ENCODE measurements at regions not wholly inside any gene's neighbourhood (a gene's known extent, or its start where the extent isn't known, plus 50 kb on each side); places are given as distances from the start of the nearest gene placed in this dataset.
A peak's percentile ranks its signal among the peaks of the same experiment; 100 is the strongest.

GRCh38 chr6:18527836-18528743, 140.9 kb downstream of the RNF144B start:
- no peak overlapping the region for H3K4me3 ChIP-seq (ENCODE audit: low read depth, low read length)
- DNase-seq (ENCODE audit: low read depth), result peak; percentile 20
- TF ChIP-seq POLR2A (IDR thresholded peaks at IDR 0.05; ENCODE audit: extremely low read depth, insufficient read length) (no peak), MYC (IDR thresholded peaks at IDR 0.05; ENCODE audit: low read depth, low read length) (no peak), MAX (IDR thresholded peaks at IDR 0.05; ENCODE audit: low read depth, low read length) (no peak), CTCF (IDR thresholded peaks at IDR 0.05; ENCODE audit: low read depth, low read length) (no peak)

GRCh38 chr6:18530201-18530600, 143.1 kb downstream of the RNF144B start:
- H3K4me3 ChIP-seq (ENCODE audit: low read depth, low read length), result no peak overlapping the region
- TF ChIP-seq CTCF (IDR thresholded peaks at IDR 0.05; ENCODE audit: low read depth, low read length), result no peak
- TF ChIP-seq MYC (IDR thresholded peaks at IDR 0.05; ENCODE audit: low read depth, low read length), result no peak
- TF ChIP-seq POLR2A (IDR thresholded peaks at IDR 0.05; ENCODE audit: extremely low read depth, insufficient read length), result no peak
- TF ChIP-seq MAX (IDR thresholded peaks at IDR 0.05; ENCODE audit: low read depth, low read length), result no peak
- DNase-seq (ENCODE audit: low read depth), result no peak

- no peak overlapping the region for H3K4me3 ChIP-seq (ENCODE audit: low read depth, low read length)
- no peak for TF ChIP-seq POLR2A (IDR thresholded peaks at IDR 0.05; ENCODE audit: extremely low read depth, insufficient read length)
- TF ChIP-seq MYC (IDR thresholded peaks at IDR 0.05; ENCODE audit: low read depth, low read length), result no peak
- no peak for TF ChIP-seq MAX (IDR thresholded peaks at IDR 0.05; ENCODE audit: low read depth, low read length)
- TF ChIP-seq CTCF (IDR thresholded peaks at IDR 0.05; ENCODE audit: low read depth, low read length), result no peak
- no peak for DNase-seq (ENCODE audit: low read depth)
These were observed 145.0 kb downstream of the RNF144B start for GRCh38 chr6:18532139-18532538.

- H3K4me3 ChIP-seq (ENCODE audit: low read depth, low read length), result no peak overlapping the region
- DNase-seq (ENCODE audit: low read depth), result no peak
- no peak for TF ChIP-seq CTCF (IDR thresholded peaks at IDR 0.05; ENCODE audit: low read depth, low read length)
- TF ChIP-seq POLR2A (IDR thresholded peaks at IDR 0.05; ENCODE audit: extremely low read depth, insufficient read length), result no peak
- TF ChIP-seq MYC (IDR thresholded peaks at IDR 0.05; ENCODE audit: low read depth, low read length), result no peak
- TF ChIP-seq MAX (IDR thresholded peaks at IDR 0.05; ENCODE audit: low read depth, low read length), result no peak
These were observed 146.6 kb downstream of the RNF144B start for GRCh38 chr6:18533793-18534192.

- no peak for TF ChIP-seq CTCF (IDR thresholded peaks at IDR 0.05; ENCODE audit: low read depth, low read length)
- TF ChIP-seq MAX (IDR thresholded peaks at IDR 0.05; ENCODE audit: low read depth, low read length), result no peak
- TF ChIP-seq MYC (IDR thresholded peaks at IDR 0.05; ENCODE audit: low read depth, low read length), result no peak
- TF ChIP-seq POLR2A (IDR thresholded peaks at IDR 0.05; ENCODE audit: extremely low read depth, insufficient read length), result no peak
These were observed 149.5 kb downstream of the RNF144B start for GRCh38 chr6:18536591-18537055.

More at GRCh38 chr6:18536591-18537055, 149.5 kb downstream of the RNF144B start:
- H3K4me3 ChIP-seq (ENCODE audit: low read depth, low read length), result no peak overlapping the region
- no peak for DNase-seq (ENCODE audit: low read depth)
